Body of pancreas (tissue), 4 donors: ENCODE measurements at regions not wholly inside any gene's neighbourhood (a gene's known extent, or its start where the extent isn't known, plus 50 kb on each side); places are given as distances from the start of the nearest gene placed in this dataset.
A peak's percentile ranks its signal among the peaks of the same experiment; 100 is the strongest.
"Not testable (repeated sequence)": the region's sequence is repeated elsewhere in the genome, so short reads cannot be mapped to it uniquely, and the experiment has no call there.

ENCODE experiments used
- ATAC-seq: fragments of 150-250 bp; one replicate; pipeline ENCODE4 v1.9.1; 2016
- DNase-seq, 4 donors: peaks; one replicate each; pipeline ENCODE4 v3.0.0-alpha.2; 2019
- H3K27ac ChIP-seq, 4 donors: fragments of 200-600 bp; sonication (generic); 1 replicate in 3 of 4; 2 replicates in 1 of 4; pipeline versions ENCODE4 v1.5.1 to v1.6.1; 2016 to 2019; ENCODE audit warnings: mild to moderate bottlenecking in 1 of 4, mixed read lengths in 1 of 4, moderate library complexity in 1 of 4
- H3K27me3 ChIP-seq, 2 donors: fragments of 200-600 bp; sonication (generic); one replicate each; pipeline ENCODE4 v1.6.0; 2016; ENCODE audit warnings: mild to moderate bottlenecking in 1 of 2
- H3K36me3 ChIP-seq, 2 donors: fragments of 200-600 bp; sonication (generic); replicated peaks in 1 of 2; 2 replicates each; pipeline ENCODE4 v1.5.1; 2016; ENCODE audit warnings: low read depth in 2 of 2; ENCODE audit not compliant: insufficient read depth in 1 of 2
- H3K4me1 ChIP-seq: fragments of 200-600 bp; sonication (generic); one replicate; pipeline ENCODE4 v1.6.0; 2016
- H3K4me3 ChIP-seq, 2 donors: fragments of 200-600 bp; sonication (generic); 1 replicate in 1 of 2; 2 replicates in 1 of 2; pipeline ENCODE4 v1.5.1; 2016 to 2019
- H3K9me3 ChIP-seq, 3 donors: fragments of 200-600 bp; sonication (generic); 1 replicate in 2 of 3; 2 replicates in 1 of 3; pipeline ENCODE4 v1.5.1; 2016
- POLR2A ChIP-seq, 3 donors: fragments of 450-650 bp; IDR thresholded peaks; one replicate each; pipeline ENCODE4 v1.6.1; 2016; ENCODE audit warnings: antibody characterized with exemption in 3 of 3, mild to moderate bottlenecking in 2 of 3
- WGBS, 2 donors: methylation state at CpG; one replicate each; pipeline ENCODE4 v1.1.5; 2017; 5-methylcytosine and 5-hydroxymethylcytosine counted together
- intact Hi-C: fragments of 100-400 bp; cut with DNase I; formaldehyde crosslinking; loops from one replicate; pipeline ENCODE4 v1.15.1; 2023
- TF ChIP-seq, protein P1 (sequence below), 7 experiments: fragments of 450-650 bp in 4 of 7; fragments of 200-600 bp in 3 of 7; sonication (generic) in 3 of 7; IDR thresholded peaks; one replicate each; pipeline ENCODE4 v1.5.1; 2016 to 2019; ENCODE audit warnings: antibody characterized with exemption in 7 of 7

DNA sequence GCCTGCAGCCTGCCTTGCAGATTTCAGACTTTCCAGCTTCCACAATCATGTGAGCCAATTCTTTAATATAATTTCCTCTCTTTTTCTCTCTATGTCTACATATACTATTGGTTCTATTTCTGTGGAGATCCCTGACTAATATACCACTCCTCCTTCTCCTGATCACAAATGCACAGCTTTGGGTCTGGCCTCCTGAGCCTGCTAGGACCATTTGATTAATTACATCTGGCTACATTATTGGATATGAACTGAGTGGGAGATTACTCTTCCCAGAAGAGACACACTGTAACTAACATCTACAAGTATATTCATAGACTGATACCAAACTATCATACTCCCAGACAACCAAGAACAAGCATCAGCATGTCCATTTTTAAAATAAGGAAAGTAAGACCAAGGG, 188.9 kb upstream of the LMCD1 start:
- intact Hi-C loops: no loop called here
- H3K36me3 ChIP-seq: no peaks in the 10 kb centered on the region
- DNase-seq (no peak), ATAC-seq (no peak)
- no peak for TF ChIP-seq POLR2A (IDR thresholded peaks at IDR 0.05)
- TF ChIP-seq, protein P1, sequence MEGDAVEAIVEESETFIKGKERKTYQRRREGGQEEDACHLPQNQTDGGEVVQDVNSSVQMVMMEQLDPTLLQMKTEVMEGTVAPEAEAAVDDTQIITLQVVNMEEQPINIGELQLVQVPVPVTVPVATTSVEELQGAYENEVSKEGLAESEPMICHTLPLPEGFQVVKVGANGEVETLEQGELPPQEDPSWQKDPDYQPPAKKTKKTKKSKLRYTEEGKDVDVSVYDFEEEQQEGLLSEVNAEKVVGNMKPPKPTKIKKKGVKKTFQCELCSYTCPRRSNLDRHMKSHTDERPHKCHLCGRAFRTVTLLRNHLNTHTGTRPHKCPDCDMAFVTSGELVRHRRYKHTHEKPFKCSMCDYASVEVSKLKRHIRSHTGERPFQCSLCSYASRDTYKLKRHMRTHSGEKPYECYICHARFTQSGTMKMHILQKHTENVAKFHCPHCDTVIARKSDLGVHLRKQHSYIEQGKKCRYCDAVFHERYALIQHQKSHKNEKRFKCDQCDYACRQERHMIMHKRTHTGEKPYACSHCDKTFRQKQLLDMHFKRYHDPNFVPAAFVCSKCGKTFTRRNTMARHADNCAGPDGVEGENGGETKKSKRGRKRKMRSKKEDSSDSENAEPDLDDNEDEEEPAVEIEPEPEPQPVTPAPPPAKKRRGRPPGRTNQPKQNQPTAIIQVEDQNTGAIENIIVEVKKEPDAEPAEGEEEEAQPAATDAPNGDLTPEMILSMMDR (IDR thresholded peaks at IDR 0.05): no peak
- no peak overlapping the region for H3K4me3 ChIP-seq
- no peaks in the 10 kb centered on the region for H3K9me3 ChIP-seq
- H3K27ac ChIP-seq: no peak overlapping the region
- H3K4me1 ChIP-seq: peaks cover 9% of the 10 kb centered on the region
- H3K27me3 ChIP-seq: no peaks in the 10 kb centered on the region

DNA sequence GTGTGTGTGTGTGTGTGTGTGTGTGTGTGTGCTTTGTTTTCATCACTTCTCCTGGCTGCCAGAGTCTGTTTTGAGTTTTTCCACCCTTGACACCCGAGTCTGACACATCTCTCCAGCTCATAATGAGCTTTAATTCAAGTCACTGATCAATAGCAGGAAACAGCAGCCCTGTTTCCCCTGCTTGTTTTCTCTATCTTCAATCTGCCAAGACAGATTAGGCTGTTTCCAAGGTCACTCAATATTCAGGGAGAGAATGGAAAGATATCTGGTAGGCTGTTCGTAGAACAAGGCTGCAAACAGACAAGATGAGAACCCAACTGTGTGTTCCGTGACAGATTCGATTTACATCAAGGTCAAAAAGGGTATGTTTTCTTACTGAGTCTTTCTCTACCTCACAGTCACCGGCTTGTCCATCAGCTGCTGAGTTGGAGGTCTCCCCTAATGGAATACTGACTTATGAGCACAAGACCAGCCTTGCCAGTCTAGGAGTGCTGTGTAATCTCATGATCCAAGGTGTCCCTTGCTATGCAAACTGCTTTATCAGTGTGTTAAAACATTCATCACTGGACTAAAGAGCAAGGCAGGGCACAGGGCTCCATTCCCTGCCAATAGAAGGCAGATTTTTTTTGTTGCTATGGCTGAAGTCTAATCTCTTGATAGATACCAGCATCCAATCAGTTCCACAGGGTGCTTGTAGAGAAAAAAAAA, 187.9 kb upstream of the LMCD1 start:
- 11 to 15% methylated on average over 5 of the region's 5 CpGs for WGBS, 2 donors
- Histone ChIP-seq H3K27me3 (no peaks in the 10 kb centered on the region), H3K36me3 (no peaks in the 10 kb centered on the region), H3K4me3 (no peak overlapping the region), H3K9me3 (no peaks in the 10 kb centered on the region), H3K4me1 (peaks cover 9% of the 10 kb centered on the region), H3K27ac (peak overlapping the region in 1 of 4 donors; percentile 38)
- DNase-seq (no peak), ATAC-seq (no peak)
- TF ChIP-seq POLR2A (IDR thresholded peaks at IDR 0.05): no peak
- TF ChIP-seq, protein P1 (IDR thresholded peaks at IDR 0.05): no peak
- intact Hi-C loops: no loop called here

GRCh38 chr3:8315526-8315925, 186.1 kb upstream of the LMCD1 start:
- H3K27ac ChIP-seq, H3K9me3 ChIP-seq, H3K27me3 ChIP-seq, intact Hi-C loops, ATAC-seq, DNase-seq, H3K36me3 ChIP-seq, H3K4me1 ChIP-seq, H3K4me3 ChIP-seq: not testable (repeated sequence)
- WGBS, 2 donors: 79 to 92% methylated on average over 3 of the region's 3 CpGs

- TF ChIP-seq, protein P1 (IDR thresholded peaks at IDR 0.05): no peak
- TF ChIP-seq POLR2A (IDR thresholded peaks at IDR 0.05): no peak
- H3K36me3 ChIP-seq: no peaks in the 10 kb centered on the region
- no peak overlapping the region for H3K4me3 ChIP-seq
- intact Hi-C loops: no loop called here
- H3K27me3 ChIP-seq: no peaks in the 10 kb centered on the region
- no peaks in the 10 kb centered on the region for H3K9me3 ChIP-seq
- ATAC-seq (no peak), DNase-seq (no peak)
- H3K4me1 ChIP-seq: peaks cover 9% of the 10 kb centered on the region
- 78 to 79% methylated on average over 8 of the region's 8 CpGs for WGBS, 2 donors
- H3K27ac ChIP-seq: no peak overlapping the region
Measured at GRCh38 chr3:8317661-8318649, 183.7 kb upstream of the LMCD1 start.

DNA sequence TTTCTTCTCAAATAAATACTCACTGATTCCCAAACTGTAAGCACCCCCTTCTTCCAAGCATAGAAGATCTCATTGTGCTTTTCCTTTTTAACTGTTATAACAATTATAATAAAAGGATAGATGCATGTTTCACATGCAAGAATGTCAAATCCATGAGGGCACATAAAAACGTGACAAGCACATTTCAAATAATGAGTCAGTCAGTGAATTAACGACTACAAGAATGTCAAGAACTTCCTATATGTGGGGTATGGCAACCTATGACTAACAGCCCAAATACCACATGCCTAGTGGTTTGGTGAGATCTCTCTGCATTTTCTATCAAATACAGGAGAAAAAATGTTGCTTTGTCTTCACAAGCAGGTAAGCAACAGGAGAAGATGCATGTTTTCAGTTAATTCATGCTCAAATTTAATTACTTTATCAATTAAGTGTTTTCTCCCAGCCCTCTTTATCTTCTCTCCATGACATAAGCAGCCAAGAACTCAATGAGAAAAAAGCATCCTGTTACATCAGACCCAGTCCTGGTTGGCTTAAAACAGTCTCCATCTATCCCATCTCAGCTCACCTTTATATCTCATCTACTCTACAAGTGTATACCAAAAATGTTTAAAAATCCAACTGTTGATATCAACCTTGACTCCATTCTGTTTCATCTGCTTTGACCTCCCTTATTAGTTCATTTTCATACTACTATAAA, 181.5 kb upstream of the LMCD1 start:
- Histone ChIP-seq H3K4me3 (no peak overlapping the region), H3K9me3 (no peaks in the 10 kb centered on the region), H3K27ac (no peak overlapping the region), H3K4me1 (no peaks in the 10 kb centered on the region), H3K27me3 (no peaks in the 10 kb centered on the region), H3K36me3 (no peaks in the 10 kb centered on the region)
- intact Hi-C loops: no loop called here
- no peak for TF ChIP-seq POLR2A (IDR thresholded peaks at IDR 0.05)
- TF ChIP-seq, protein P1 (IDR thresholded peaks at IDR 0.05): no peak
- WGBS, 2 donors: 34 to 55% methylated on average over 2 of the region's 2 CpGs
- DNase-seq (no peak), ATAC-seq (no peak)
